MV-4-11 (cell line): ENCODE measurements at regions not wholly inside any gene's neighbourhood (a gene's known extent, or its start where the extent isn't known, plus 50 kb on each side); places are given as distances from the start of the nearest gene placed in this dataset.
"Not testable (repeated sequence)": the region's sequence is repeated elsewhere in the genome, so short reads cannot be mapped to it uniquely, and the experiment has no call there.

ENCODE experiments used
- DNase-seq: peaks from one replicate; lab custom pipeline; 2025; lab: John Stamatoyannopoulos, UW

- no peak for DNase-seq
Measured at GRCh38 chr20:19874040-19874727, 116.1 kb downstream of the RIN2 start.

- peak; percentile 41 for DNase-seq
Measured at GRCh38 chr20:19875376-19876221, 117.5 kb downstream of the RIN2 start.

- DNase-seq: no peak
Measured at GRCh38 chr20:19876828-19877460, 118.9 kb downstream of the RIN2 start.

- DNase-seq: not testable (repeated sequence)
Measured at GRCh38 chr20:19879874-19880255, 121.8 kb downstream of the RIN2 start.

- DNase-seq: peak; percentile 23
Measured at GRCh38 chr20:19880256-19881079, 122.4 kb downstream of the RIN2 start.

- DNase-seq: no peak
Measured at GRCh38 chr20:19881080-19881840, 123.2 kb downstream of the RIN2 start.

- no peak for DNase-seq
Measured at GRCh38 chr20:19881990-19882389, 123.9 kb downstream of the RIN2 start.

GRCh38 chr20:19882446-19882845 lies 124.4 kb downstream of the RIN2 start:
- no peak for DNase-seq

GRCh38 chr20:19883501-19883900 lies 125.4 kb downstream of the RIN2 start:
- DNase-seq: no peak

- DNase-seq: no peak
Measured at GRCh38 chr20:19885594-19885938, 127.5 kb downstream of the RIN2 start.

GRCh38 chr20:19885939-19886660 lies 128.0 kb downstream of the RIN2 start:
- DNase-seq: peak; percentile 72

- DNase-seq: no peak
Measured at GRCh38 chr20:19886661-19887288, 128.7 kb downstream of the RIN2 start.

GRCh38 chr20:19887556-19888268 lies 129.4 kb upstream of the NAA20 start:
- DNase-seq: no peak

- DNase-seq: no peak
Measured at GRCh38 chr20:19888269-19888671, 128.9 kb upstream of the NAA20 start.

- no peak for DNase-seq
Measured at GRCh38 chr20:19889011-19889953, 127.9 kb upstream of the NAA20 start.

- DNase-seq: no peak
Measured at GRCh38 chr20:19890445-19891051, 126.6 kb upstream of the NAA20 start.

- DNase-seq: no peak
Measured at GRCh38 chr20:19893356-19893755, 123.8 kb upstream of the NAA20 start.

GRCh38 chr20:19895761-19896160 lies 121.4 kb upstream of the NAA20 start:
- DNase-seq: no peak
